GM19025 (cell line): ENCODE measurements at regions not wholly inside any gene's neighbourhood (a gene's known extent, or its start where the extent isn't known, plus 50 kb on each side); places are given as distances from the start of the nearest gene placed in this dataset.
A peak's percentile ranks its signal among the peaks of the same experiment; 100 is the strongest.
"Not testable (repeated sequence)": the region's sequence is repeated elsewhere in the genome, so short reads cannot be mapped to it uniquely, and the experiment has no call there.

ENCODE experiments used
- ATAC-seq: cut with Tn5 transposase; IDR thresholded peaks from one replicate; pipeline ENCODE4 v1.9.1; 2021; ENCODE audit warnings: mild to moderate bottlenecking, low read depth, moderate library complexity; ENCODE audit not compliant: unreplicated experiment

DNA sequence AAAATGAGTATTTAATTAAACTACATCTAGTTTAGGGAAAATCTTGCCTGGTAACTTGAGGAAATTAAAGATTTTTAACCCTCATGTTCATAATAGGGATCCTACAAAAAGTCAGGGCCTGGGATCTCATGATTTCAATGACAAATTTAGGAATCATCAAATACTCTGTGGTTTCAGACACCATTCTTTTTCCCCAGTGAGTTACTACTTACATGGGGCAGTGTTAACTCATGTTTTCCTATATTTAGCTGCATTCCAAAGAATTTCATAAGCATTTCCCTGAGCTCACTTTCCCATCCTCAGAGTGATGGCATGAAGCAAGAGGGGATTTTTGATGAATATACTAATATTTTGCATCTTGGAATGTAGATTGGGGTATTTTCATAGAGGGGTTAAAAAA is 321.7 kb downstream of the CENPW start:
- no peak for ATAC-seq

GRCh38 chr6:126662966-126663365 is 323.1 kb downstream of the CENPW start:
- ATAC-seq = no peak

GRCh38 chr6:126664271-126664670 is 324.4 kb downstream of the CENPW start:
- no peak for ATAC-seq

DNA sequence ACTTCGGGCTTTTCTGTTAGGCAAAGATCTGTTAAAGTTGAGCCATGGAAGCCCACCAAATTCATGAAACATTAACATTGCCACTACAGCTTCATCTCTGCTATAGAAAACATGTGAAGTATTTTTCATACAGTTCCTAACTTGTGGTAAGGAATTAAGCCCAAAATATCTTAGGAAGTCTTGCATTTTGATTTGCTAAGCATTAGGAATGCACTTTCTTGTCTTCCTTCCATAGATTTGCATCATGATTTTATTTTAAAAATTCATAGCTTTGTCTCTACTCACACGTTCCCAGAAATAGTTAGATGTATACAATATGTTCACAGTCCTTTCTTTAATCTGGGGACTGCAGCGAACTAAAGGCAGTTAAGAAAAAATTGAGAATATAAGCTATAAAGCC is 325.6 kb downstream of the CENPW start:
- ATAC-seq = no peak

DNA sequence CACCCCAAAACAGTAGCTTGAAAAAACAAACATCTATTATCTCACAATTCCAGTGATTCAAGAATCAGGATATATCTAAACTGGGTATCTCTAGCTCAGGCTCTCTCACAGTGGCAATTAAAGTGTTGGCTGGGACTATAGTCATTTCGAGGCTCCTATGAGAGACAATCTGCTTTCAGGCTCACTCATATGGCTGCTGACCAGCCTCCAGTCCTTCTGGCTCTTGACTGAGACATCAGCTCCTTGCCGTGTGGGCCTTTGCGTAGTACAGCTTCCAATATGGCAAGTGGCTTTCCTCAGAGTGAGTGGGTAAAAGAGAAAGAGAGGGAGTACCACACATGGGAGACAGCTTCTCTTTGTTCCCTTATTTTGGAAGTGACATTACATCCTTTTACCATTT is 327.2 kb downstream of the CENPW start:
- ATAC-seq = no peak

DNA sequence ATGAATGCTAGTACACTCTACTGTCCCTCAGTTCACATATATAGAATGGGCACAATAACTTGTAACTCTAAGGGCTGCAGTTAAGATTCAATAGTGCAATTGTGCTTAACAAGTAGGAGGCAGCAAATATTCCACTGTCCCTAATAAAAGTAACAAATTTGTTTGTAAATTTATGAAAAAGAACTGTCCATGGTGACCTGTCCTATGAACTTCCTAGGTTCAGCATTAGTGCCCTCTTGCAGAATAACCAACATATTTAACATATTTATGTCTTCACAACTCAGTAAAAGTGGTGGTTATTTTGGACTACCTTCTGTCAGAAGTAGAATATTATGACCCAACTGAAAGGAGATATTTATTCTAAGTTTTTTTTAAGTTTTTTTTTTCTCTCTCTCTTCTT is 327.8 kb downstream of the CENPW start:
- ATAC-seq = no peak

DNA sequence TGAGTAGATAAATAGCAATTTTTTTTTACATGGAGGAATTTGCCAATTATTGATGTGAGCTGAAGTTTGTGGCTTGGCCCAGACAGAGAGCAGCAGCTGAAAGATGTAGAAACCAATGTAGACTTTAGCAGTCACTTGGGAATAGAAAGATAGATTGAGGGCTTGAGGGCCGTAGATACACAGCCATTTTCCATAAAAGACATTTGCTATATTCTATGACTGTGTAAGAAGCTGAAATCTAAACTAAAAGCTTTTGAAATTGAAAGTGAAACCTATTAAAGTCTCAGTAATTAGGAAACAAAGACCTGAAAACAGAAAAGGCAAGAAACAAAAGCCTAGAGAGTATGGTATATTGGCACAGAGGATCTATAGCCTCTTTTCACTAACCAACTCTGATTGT is 332.7 kb downstream of the CENPW start:
- ATAC-seq = no peak

GRCh38 chr6:126673749-126674148 is 333.8 kb downstream of the CENPW start:
- ATAC-seq = not testable (repeated sequence)

GRCh38 chr6:126682440-126682839 is 342.5 kb downstream of the CENPW start:
- ATAC-seq = no peak

- ATAC-seq = no peak
Observed at GRCh38 chr6:126685182-126685581, 345.3 kb downstream of the CENPW start.

- no peak for ATAC-seq
Observed at GRCh38 chr6:126696921-126697693, 357.2 kb downstream of the CENPW start.

DNA sequence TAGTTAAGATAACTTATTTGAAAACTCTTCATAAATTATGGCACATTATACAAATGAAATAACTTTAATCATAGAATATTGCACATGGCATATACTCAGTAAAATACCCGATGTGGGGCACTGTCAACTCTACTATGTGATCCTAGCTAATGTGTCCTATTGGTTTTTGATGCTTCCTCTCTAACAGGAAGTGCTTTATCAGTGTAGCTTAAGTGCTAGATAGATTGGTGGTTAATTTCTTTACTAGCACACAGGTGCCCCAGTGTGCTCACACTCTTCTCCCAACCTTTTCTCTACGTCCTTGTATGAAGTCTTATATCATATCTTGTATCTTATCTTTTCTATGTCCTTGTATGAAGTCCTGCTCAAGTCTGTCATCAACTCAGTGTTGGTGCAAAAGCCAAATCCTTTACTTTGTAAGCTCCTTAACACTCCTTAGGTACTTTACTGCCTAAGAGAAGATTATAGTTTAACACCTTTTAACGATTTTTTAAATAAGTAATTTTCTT is 358.9 kb downstream of the CENPW start:
- ATAC-seq = no peak

- no peak for ATAC-seq
Observed at GRCh38 chr6:126701676-126702560, 362.0 kb downstream of the CENPW start.

DNA sequence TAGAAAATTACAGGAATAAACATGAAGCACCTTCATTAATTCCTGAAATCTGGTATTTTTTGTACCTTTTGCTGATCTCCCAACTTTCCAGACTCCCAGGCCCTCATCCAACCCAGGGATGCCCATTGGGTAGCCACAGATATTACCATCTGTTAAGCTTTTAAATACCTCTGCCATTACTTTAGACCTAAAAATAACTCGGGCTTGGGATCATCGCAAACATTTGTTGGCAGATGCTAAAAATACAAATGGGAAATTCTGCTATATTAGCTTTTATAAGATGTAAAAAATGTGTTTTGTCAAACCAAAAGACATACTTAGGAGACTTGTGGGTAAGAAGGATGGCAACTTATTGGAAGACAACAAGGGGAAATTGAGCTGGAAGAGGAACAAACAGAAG is 376.1 kb downstream of the CENPW start:
- no peak for ATAC-seq

GRCh38 chr6:126716826-126717509 is 377.1 kb downstream of the CENPW start:
- ATAC-seq = no peak

GRCh38 chr6:126718600-126719327 is 378.8 kb downstream of the CENPW start:
- ATAC-seq = peak; percentile 94

- no peak for ATAC-seq
Observed at GRCh38 chr6:126720304-126720703, 380.4 kb downstream of the CENPW start.

DNA sequence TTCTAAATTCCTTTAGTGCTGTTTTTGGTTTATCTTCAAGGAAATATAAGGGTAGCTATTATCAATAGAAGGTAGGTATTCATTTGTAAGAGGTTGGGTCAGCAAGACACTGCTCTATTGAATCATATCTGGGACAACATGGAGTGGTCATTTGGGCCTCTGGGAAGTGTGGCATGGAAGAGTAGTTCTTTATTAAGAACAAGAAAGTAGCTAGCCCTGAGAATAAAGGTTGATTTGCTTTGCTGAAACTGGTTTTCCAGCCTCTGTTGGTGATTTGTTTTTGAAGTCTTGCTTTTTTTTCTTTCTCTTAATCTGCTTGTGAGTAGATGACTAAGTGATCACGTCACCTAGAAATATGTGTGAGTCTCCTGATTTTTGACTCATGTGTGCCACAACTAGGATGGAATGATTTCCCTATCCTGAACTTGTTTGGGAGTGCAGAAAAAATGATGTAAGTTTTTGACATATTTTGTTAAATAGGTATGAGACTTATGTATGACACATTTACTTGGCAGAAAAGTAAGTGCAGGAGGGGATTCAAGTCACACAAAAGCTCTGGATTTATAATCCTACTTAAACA is 381.8 kb downstream of the CENPW start:
- no peak for ATAC-seq

DNA sequence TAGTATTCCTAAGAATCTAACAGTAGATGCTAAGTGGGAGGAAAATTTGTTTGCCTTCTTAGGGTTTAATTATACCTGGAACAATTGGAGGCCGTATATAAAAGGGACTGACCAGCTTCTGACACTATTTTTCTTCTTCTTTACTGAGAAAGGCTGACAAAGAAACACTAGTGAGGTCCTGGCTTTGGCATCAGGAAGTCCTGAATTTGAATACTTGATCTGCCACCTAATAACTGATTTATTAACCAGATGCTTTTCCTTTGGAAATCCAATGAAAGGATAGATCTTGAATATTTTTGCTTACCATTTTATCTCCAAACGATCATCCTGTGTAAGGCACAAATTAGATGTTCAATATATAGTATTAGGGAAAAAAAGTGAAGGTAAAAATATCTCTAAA is 382.5 kb downstream of the CENPW start:
- ATAC-seq = no peak
